Endothelial cell of umbilical vein (primary cell): ENCODE measurements at regions not wholly inside any gene's neighbourhood (a gene's known extent, or its start where the extent isn't known, plus 50 kb on each side); places are given as distances from the start of the nearest gene placed in this dataset.

ENCODE experiments used
- MAX ChIP-seq: IDR thresholded peaks from 2 replicates; pipeline ENCODE4 v1.6.1; 2011; ENCODE audit not compliant: insufficient read depth, insufficient read length
- POLR2AphosphoS5 ChIP-seq: IDR thresholded peaks from 2 replicates; pipeline ENCODE4 v1.6.1; 2012; ENCODE audit warnings: low read depth, mild to moderate bottlenecking, control low read depth, low read length, moderate library complexity; ENCODE audit not compliant: insufficient read depth

- no peak for TF ChIP-seq POLR2AphosphoS5
- no peak for TF ChIP-seq MAX
Observed at GRCh38 chr21:16993416-16994038, 519.3 kb upstream of the CXADR start.
